ENCODE measurements at regions not wholly inside any gene's neighbourhood (a gene's known extent, or its start where the extent isn't known, plus 50 kb on each side); places are given as distances from the start of the nearest gene placed in this dataset.
"Not testable (repeated sequence)": the region's sequence is repeated elsewhere in the genome, so short reads cannot be mapped to it uniquely, and the experiment has no call there.

- in situ Hi-C loops (cut with HindIII; ENCODE audit: low sequenced_read_pairs) = no loop called here
- no peak overlapping the region for H3K4me3 ChIP-seq (ENCODE audit: low read depth, low read length)
- DNase-seq (ENCODE audit: low read depth, low spot score) = no peak
- TF ChIP-seq, protein P1, sequence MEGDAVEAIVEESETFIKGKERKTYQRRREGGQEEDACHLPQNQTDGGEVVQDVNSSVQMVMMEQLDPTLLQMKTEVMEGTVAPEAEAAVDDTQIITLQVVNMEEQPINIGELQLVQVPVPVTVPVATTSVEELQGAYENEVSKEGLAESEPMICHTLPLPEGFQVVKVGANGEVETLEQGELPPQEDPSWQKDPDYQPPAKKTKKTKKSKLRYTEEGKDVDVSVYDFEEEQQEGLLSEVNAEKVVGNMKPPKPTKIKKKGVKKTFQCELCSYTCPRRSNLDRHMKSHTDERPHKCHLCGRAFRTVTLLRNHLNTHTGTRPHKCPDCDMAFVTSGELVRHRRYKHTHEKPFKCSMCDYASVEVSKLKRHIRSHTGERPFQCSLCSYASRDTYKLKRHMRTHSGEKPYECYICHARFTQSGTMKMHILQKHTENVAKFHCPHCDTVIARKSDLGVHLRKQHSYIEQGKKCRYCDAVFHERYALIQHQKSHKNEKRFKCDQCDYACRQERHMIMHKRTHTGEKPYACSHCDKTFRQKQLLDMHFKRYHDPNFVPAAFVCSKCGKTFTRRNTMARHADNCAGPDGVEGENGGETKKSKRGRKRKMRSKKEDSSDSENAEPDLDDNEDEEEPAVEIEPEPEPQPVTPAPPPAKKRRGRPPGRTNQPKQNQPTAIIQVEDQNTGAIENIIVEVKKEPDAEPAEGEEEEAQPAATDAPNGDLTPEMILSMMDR (IDR thresholded peaks at IDR 0.05; ENCODE audit: low read depth, low read length) = no peak
Measured at GRCh38 chr2:126117886-126118285, 538.1 kb upstream of the GYPC start.

GRCh38 chr2:126145752-126146151 is 510.2 kb upstream of the GYPC start:
- TF ChIP-seq, protein P1 (IDR thresholded peaks at IDR 0.05; ENCODE audit: low read depth, low read length) = no peak
- DNase-seq (ENCODE audit: low read depth, low spot score) = no peak
- in situ Hi-C loops (cut with HindIII; ENCODE audit: low sequenced_read_pairs) = no loop called here
- H3K4me3 ChIP-seq (ENCODE audit: low read depth, low read length) = no peak overlapping the region

- H3K4me3 ChIP-seq (ENCODE audit: low read depth, low read length) = no peak overlapping the region
- in situ Hi-C loops (cut with HindIII; ENCODE audit: low sequenced_read_pairs) = no loop called here
- TF ChIP-seq, protein P1 (IDR thresholded peaks at IDR 0.05; ENCODE audit: low read depth, low read length) = no peak
- DNase-seq (ENCODE audit: low read depth, low spot score) = no peak
Measured at GRCh38 chr2:126154256-126154785, 501.6 kb upstream of the GYPC start.

DNA sequence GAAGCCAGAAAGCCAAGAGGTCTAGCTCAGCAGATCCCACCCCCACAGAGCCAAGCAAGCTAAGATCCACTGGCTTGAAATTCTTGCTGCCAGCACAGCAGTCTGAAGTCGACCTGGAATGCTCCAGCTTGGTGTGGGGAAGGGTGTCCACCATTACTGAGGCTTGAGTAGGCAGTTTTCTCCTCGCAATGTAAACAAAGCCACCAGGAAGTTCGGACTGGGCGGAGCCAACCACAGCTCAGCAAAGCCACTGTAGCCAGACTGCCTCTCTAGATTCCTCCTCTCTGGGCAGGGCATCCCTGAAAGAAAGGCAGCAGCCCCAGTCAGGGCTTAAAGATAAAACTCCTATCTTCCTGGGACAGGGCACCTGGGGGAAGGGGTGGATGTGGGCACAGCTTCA is 495.0 kb upstream of the GYPC start:
- DNase-seq (ENCODE audit: low read depth, low spot score); in situ Hi-C loops (cut with HindIII; ENCODE audit: low sequenced_read_pairs); H3K4me3 ChIP-seq (ENCODE audit: low read depth, low read length): not testable (repeated sequence)

DNA sequence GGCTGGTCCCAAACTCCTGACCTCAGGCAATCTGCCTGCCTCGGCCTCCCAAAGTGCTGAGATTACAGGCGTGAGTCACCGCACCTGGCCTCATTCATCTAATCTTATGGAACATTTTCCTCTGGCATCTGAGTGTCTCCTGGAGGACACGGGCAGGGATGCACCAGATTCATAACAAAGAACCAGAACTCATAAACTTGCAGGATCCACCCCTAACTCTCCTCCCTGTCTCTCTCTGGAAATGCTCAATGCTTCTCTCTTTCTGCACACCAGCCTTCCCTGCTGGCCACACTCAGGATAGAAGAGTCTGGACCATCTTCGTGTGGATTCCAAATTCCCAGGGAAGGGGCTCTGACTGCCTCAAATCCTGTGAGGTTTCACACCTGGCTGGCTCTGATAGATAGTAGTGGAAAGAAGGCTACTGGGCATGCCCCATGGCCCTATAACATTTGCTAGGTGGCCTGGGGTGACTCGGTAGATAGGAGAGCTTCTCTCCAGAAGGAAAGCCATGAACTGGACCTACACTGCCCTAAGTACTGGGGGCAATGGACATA is 483.2 kb upstream of the GYPC start:
- TF ChIP-seq, protein P1 (IDR thresholded peaks at IDR 0.05; ENCODE audit: low read depth, low read length) = no peak
- H3K4me3 ChIP-seq (ENCODE audit: low read depth, low read length) = no peak overlapping the region
- no peak for DNase-seq (ENCODE audit: low read depth, low spot score)
- in situ Hi-C loops (cut with HindIII; ENCODE audit: low sequenced_read_pairs) = no loop called here

GRCh38 chr2:126175222-126175621 is 480.7 kb upstream of the GYPC start:
- DNase-seq (ENCODE audit: low read depth, low spot score) = no peak
- in situ Hi-C loops (cut with HindIII; ENCODE audit: low sequenced_read_pairs) = no loop called here
- TF ChIP-seq, protein P1 (IDR thresholded peaks at IDR 0.05; ENCODE audit: low read depth, low read length) = no peak
- no peak overlapping the region for H3K4me3 ChIP-seq (ENCODE audit: low read depth, low read length)

GRCh38 chr2:126177479-126177878 is 478.5 kb upstream of the GYPC start:
- no peak overlapping the region for H3K4me3 ChIP-seq (ENCODE audit: low read depth, low read length)
- in situ Hi-C loops (cut with HindIII; ENCODE audit: low sequenced_read_pairs) = no loop called here
- DNase-seq (ENCODE audit: low read depth, low spot score) = no peak
- TF ChIP-seq, protein P1 (IDR thresholded peaks at IDR 0.05; ENCODE audit: low read depth, low read length) = no peak

All from astrocyte of the spinal cord (primary cell).